HepG2 (cell line): ENCODE measurements at regions not wholly inside any gene's neighbourhood (a gene's known extent, or its start where the extent isn't known, plus 50 kb on each side); places are given as distances from the start of the nearest gene placed in this dataset.

Source experiments
- ATAC-seq: fragments of 200-7000 bp; cut with Tn5 transposase; 3 replicates; pipeline ENCODE4 v1.9.1; 2020; ENCODE audit warnings: mild to moderate bottlenecking, moderate library complexity
- BruUV-seq: library from RNA; stranded (reverse); fragments of 400-500 nt; replicated peaks from 2 replicates; lab custom pipeline; 2021; lab: Mats Ljungman, UMichigan
- CTCF ChIA-PET: fragments of 300-600 bp; formaldehyde crosslinking; extraction: SDS; loops from one replicate; lab custom pipeline; 2021; ENCODE audit warnings: low total read pairs, inconsistent platforms, low intra/inter-chr PET ratio; lab: Yijun Ruan, JAX
- POLR2A ChIA-PET: fragments of 350-600 bp; sonication (Branson Sonifier 250); formaldehyde crosslinking; loops from one replicate; lab custom pipeline; 2020; ENCODE audit warnings: antibody characterized with exemption, inconsistent platforms; lab: Yijun Ruan, JAX
- DNase-seq: peaks from one replicate; pipeline ENCODE4 v3.0.0-alpha.2; 2015; ENCODE audit warnings: low spot score
- FAIRE-seq: peaks from 3 replicates; lab custom pipeline; 2011; peaks lifted over from hg19 to GRCh38; lab: Jason Lieb, UNC
- H2AFZ ChIP-seq: one replicate; pipeline ENCODE4 v1.6.1; 2011; ENCODE audit warnings: low read length, inconsistent platforms
- H3K27ac ChIP-seq: fragments of 300-600 bp; 3 replicates; pipeline ENCODE4 v1.8.0; 2011; ENCODE audit warnings: mixed run types, mild to moderate bottlenecking, mixed read lengths, low read length, inconsistent platforms; ENCODE audit not compliant: insufficient read depth; ENCODE audit errors: extremely low read length
- H3K27me3 ChIP-seq, 2 experiments: fragments of 200-600 bp in 1 of 2; 2 replicates in 1 of 2; 3 replicates in 1 of 2; pipeline versions ENCODE4 v1.6.0 to v1.8.0; 2011; ENCODE audit warnings: low read length in 2 of 2, mild to moderate bottlenecking in 2 of 2, moderate library complexity in 2 of 2, inconsistent platforms in 1 of 2; ENCODE audit not compliant: insufficient read depth in 2 of 2, control insufficient read depth in 1 of 2
- H3K36me3 ChIP-seq, 2 experiments: fragments of 200-600 bp in 1 of 2; replicated peaks in 1 of 2; 2 replicates in 1 of 2; 3 replicates in 1 of 2; pipeline versions ENCODE4 v1.5.1 to v1.8.0; 2011; ENCODE audit warnings: low read length in 2 of 2, inconsistent platforms in 1 of 2; ENCODE audit not compliant: insufficient read depth in 2 of 2, control insufficient read depth in 1 of 2
- H3K4me1 ChIP-seq: 2 replicates; pipeline ENCODE4 v1.5.1; 2012; ENCODE audit warnings: low read length, inconsistent platforms; ENCODE audit not compliant: insufficient read depth
- H3K4me2 ChIP-seq: 2 replicates; pipeline ENCODE4 v1.6.0; 2011; ENCODE audit warnings: low read depth, low read length, inconsistent platforms
- H3K4me3 ChIP-seq, 3 experiments: fragments of 200-600 bp in 1 of 3; sonication (generic), shearing (Covaris generic) in 1 of 3; replicated peaks in 1 of 3; 2 replicates each; pipeline ENCODE4 v1.5.1; 2011 to 2016; ENCODE audit warnings: low read length in 3 of 3, inconsistent platforms in 2 of 3, low read depth in 2 of 3, mild to moderate bottlenecking in 2 of 3, control low read depth in 1 of 3, mixed read lengths in 1 of 3; ENCODE audit not compliant: insufficient read depth in 1 of 3
- H3K79me2 ChIP-seq: one replicate; pipeline ENCODE4 v1.6.1; 2011; ENCODE audit warnings: low read length, inconsistent platforms; ENCODE audit not compliant: insufficient read depth
- H3K9ac ChIP-seq: 2 replicates; pipeline ENCODE4 v1.6.0; 2011; ENCODE audit warnings: mild to moderate bottlenecking, low read depth, low read length, inconsistent platforms; ENCODE audit not compliant: insufficient read depth
- H3K9me3 ChIP-seq: 2 replicates; pipeline ENCODE4 v1.5.1; 2012; ENCODE audit warnings: mild to moderate bottlenecking, low read length
- H4K20me1 ChIP-seq: 2 replicates; pipeline ENCODE4 v1.6.0; 2011; ENCODE audit warnings: inconsistent platforms, mild to moderate bottlenecking, low read length, moderate library complexity; ENCODE audit not compliant: insufficient read depth
- BORCS8-MEF2B ChIP-seq: sonication (generic); formaldehyde crosslinking; IDR thresholded peaks from 2 replicates; pipeline ENCODE4 v1.8.0; 2022; ENCODE audit warnings: mild to moderate bottlenecking, missing genetic modification reagents
- FOXA1 ChIP-seq, 2 experiments: fragments of 450-650 bp in 1 of 2; sonication (generic) in 1 of 2; formaldehyde crosslinking in 1 of 2; IDR thresholded peaks; 2 replicates each; pipeline versions ENCODE4 v1.4.0 to v1.6.1; 2016 to 2020; ENCODE audit warnings: missing genetic modification reagents in 1 of 2
- ZNF256 ChIP-seq: sonication (generic); formaldehyde crosslinking; conservative IDR thresholded peaks from 2 replicates; pipeline ENCODE4 v1.4.0; 2020; ENCODE audit warnings: missing genetic modification reagents
- ZNF609 ChIP-seq: sonication (generic); formaldehyde crosslinking; IDR thresholded peaks from 2 replicates; pipeline ENCODE4 v1.4.0; 2020; ENCODE audit warnings: mild to moderate bottlenecking, missing genetic modification reagents, borderline replicate concordance
- ZNF772 ChIP-seq: sonication (generic); formaldehyde crosslinking; IDR thresholded peaks from 2 replicates; pipeline ENCODE4 v1.5.0; 2020; ENCODE audit warnings: mild to moderate bottlenecking, missing genetic modification reagents
- ZZZ3 ChIP-seq: sonication (generic); formaldehyde crosslinking; IDR thresholded peaks from 2 replicates; pipeline ENCODE4 v1.4.0; 2020; ENCODE audit warnings: missing genetic modification reagents, mild to moderate bottlenecking, borderline replicate concordance
- WGBS: methylation state at CpG from one replicate; pipeline ENCODE4 v1.1.6; 2017; ENCODE audit warnings: low lambda C conversion rate; 5-methylcytosine and 5-hydroxymethylcytosine counted together
- in situ Hi-C: cut with HindIII; loops from 2 replicates; pipeline ENCODE4 v1.10.0; 2017; ENCODE audit warnings: low pct_unique_long_range_greater_than_20kb; ENCODE audit not compliant: extremely low pct_ligation_motif_present
- intact Hi-C: fragments of 100-400 bp; cut with micrococcal nuclease; formaldehyde crosslinking; loops from one replicate; pipeline ENCODE4 v1.10.0; 2022; ENCODE audit not compliant: unreplicated experiment

GRCh38 chr14:104432611-104433231, 146.8 kb upstream of the C14orf180 start:
- intact Hi-C loops, result no loop called here
- WGBS, result no CpG with 5 or more reads among the region's 27 CpGs
- DNase-seq (no peak), ATAC-seq (no peak), FAIRE-seq (no peak)
- H3K36me3 ChIP-seq, result no peaks in the 10 kb centered on the region
- no peak overlapping the region for H3K4me2 ChIP-seq
- CTCF ChIA-PET, result no interaction called here
- no peak overlapping the region for H3K4me3 ChIP-seq
- POLR2A ChIA-PET, result no interaction called here
- H4K20me1 ChIP-seq, result no peaks in the 10 kb centered on the region
- no peaks in the 10 kb centered on the region for H3K79me2 ChIP-seq
- no TSS peak for BruUV-seq
- TF ChIP-seq ZNF772 (CRISPR knock-in tag) (no peak), ZZZ3 (no peak), ZNF256 (no peak), FOXA1 (IDR thresholded peaks at IDR 0.05) (no peak), FOXA1 (CRISPR knock-in tag; IDR thresholded peaks at IDR 0.05) (no peak), BORCS8-MEF2B (CRISPR knock-in tag) (no peak), ZNF609 (CRISPR knock-in tag) (no peak)
- H3K4me1 ChIP-seq, result no peaks in the 10 kb centered on the region
- no peaks in the 10 kb centered on the region for H3K9me3 ChIP-seq
- H3K27ac ChIP-seq, result no peak overlapping the region
- H2AFZ ChIP-seq, result no peak overlapping the region
- in situ Hi-C loops, result no loop called here
- H3K9ac ChIP-seq, result no peak overlapping the region
- H3K27me3 ChIP-seq, result peaks cover 7 to 26% of the 10 kb centered on the region in 2 experiments
